GM12875 (cell line): ENCODE measurements at regions not wholly inside any gene's neighbourhood (a gene's known extent, or its start where the extent isn't known, plus 50 kb on each side); places are given as distances from the start of the nearest gene placed in this dataset.

Experiments used
- H3K4me3 ChIP-seq: one replicate; pipeline ENCODE4 v1.5.1; 2011; ENCODE audit warnings: low read depth, low read length, control low read depth
- CTCF ChIP-seq: IDR thresholded peaks from 2 replicates; pipeline ENCODE4 v1.5.1; 2011; ENCODE audit warnings: low read depth, mild to moderate bottlenecking, control low read depth, inconsistent platforms, low read length, moderate library complexity, borderline replicate concordance; ENCODE audit not compliant: insufficient read depth

GRCh38 chr14:97282210-97283004 is 485.2 kb downstream of the VRK1 start:
- TF ChIP-seq CTCF, result no peak
- no peak overlapping the region for H3K4me3 ChIP-seq

- TF ChIP-seq CTCF, result no peak
- no peak overlapping the region for H3K4me3 ChIP-seq
Observed at GRCh38 chr14:97283005-97283403, 485.8 kb downstream of the VRK1 start.

- no peak overlapping the region for H3K4me3 ChIP-seq
- no peak for TF ChIP-seq CTCF
Observed at GRCh38 chr14:97283426-97283825, 486.2 kb downstream of the VRK1 start.

- H3K4me3 ChIP-seq, result no peak overlapping the region
- TF ChIP-seq CTCF, result no peak
Observed at GRCh38 chr14:97283841-97284240, 486.7 kb downstream of the VRK1 start.

GRCh38 chr14:97287956-97288355 is 490.8 kb downstream of the VRK1 start:
- no peak for TF ChIP-seq CTCF
- H3K4me3 ChIP-seq, result no peak overlapping the region

- no peak overlapping the region for H3K4me3 ChIP-seq
- TF ChIP-seq CTCF, result no peak
Observed at GRCh38 chr14:97290065-97290464, 492.9 kb downstream of the VRK1 start.

GRCh38 chr14:97290977-97291376 is 493.8 kb downstream of the VRK1 start:
- H3K4me3 ChIP-seq, result no peak overlapping the region
- TF ChIP-seq CTCF, result no peak
